PFSK-1 (cell line): ENCODE measurements at regions not wholly inside any gene's neighbourhood (a gene's known extent, or its start where the extent isn't known, plus 50 kb on each side); places are given as distances from the start of the nearest gene placed in this dataset.

Source experiments
- FOXP2 ChIP-seq: optimal IDR thresholded peaks from 2 replicates; pipeline ENCODE3; 2011; ENCODE audit warnings: borderline replicate concordance, control low read depth, inconsistent platforms; ENCODE audit not compliant: insufficient read depth; ENCODE audit errors: extremely low read length, extremely low read depth
- POLR2AphosphoS5 ChIP-seq: IDR thresholded peaks from 2 replicates; pipeline ENCODE4 v1.6.1; 2012; ENCODE audit warnings: low read depth, mild to moderate bottlenecking, control low read depth, low read length, moderate library complexity
- REST ChIP-seq, 2 experiments: IDR thresholded peaks; 2 replicates each; pipeline versions ENCODE4 v1.6.1 to v1.8.0; 2011 to 2012; ENCODE audit warnings: low read depth in 2 of 2, low read length in 2 of 2, control low read depth in 1 of 2, inconsistent platforms in 1 of 2, mild to moderate bottlenecking in 1 of 2, moderate library complexity in 1 of 2; ENCODE audit not compliant: insufficient read depth in 1 of 2
- SIN3A ChIP-seq: IDR thresholded peaks from 2 replicates; pipeline ENCODE4 v1.6.1; 2012; ENCODE audit warnings: mild to moderate bottlenecking, low read length, moderate library complexity, borderline replicate concordance; ENCODE audit not compliant: insufficient read depth
- TAF1 ChIP-seq: IDR thresholded peaks from 2 replicates; pipeline ENCODE4 v1.6.1; 2012; ENCODE audit warnings: low read length, control low read depth, borderline replicate concordance; ENCODE audit not compliant: insufficient read depth

- TF ChIP-seq TAF1: no peak
- no peak for TF ChIP-seq REST (IDR thresholded peaks at IDR 0.05; ENCODE audit: insufficient read depth in 1 of 2, low read depth in 2 of 2, low read length in 2 of 2)
- TF ChIP-seq SIN3A: no peak
- TF ChIP-seq FOXP2: no peak
- TF ChIP-seq POLR2AphosphoS5: no peak
Observed at GRCh38 chr4:127103681-127104115, 529.1 kb upstream of the INTU start.

- TF ChIP-seq TAF1: no peak
Observed at GRCh38 chr4:127113844-127114362, 518.9 kb upstream of the INTU start.

GRCh38 chr4:127118681-127119080, 514.1 kb upstream of the INTU start:
- TF ChIP-seq POLR2AphosphoS5: no peak
- TF ChIP-seq FOXP2: no peak
- no peak for TF ChIP-seq SIN3A
- TF ChIP-seq REST (IDR thresholded peaks at IDR 0.05; ENCODE audit: insufficient read depth in 1 of 2, low read depth in 2 of 2, low read length in 2 of 2): no peak
- no peak for TF ChIP-seq TAF1

GRCh38 chr4:127120441-127121090, 512.2 kb upstream of the INTU start:
- no peak for TF ChIP-seq SIN3A
- no peak for TF ChIP-seq POLR2AphosphoS5
- TF ChIP-seq FOXP2: no peak
- TF ChIP-seq REST (IDR thresholded peaks at IDR 0.05; ENCODE audit: insufficient read depth in 1 of 2, low read depth in 2 of 2, low read length in 2 of 2): no peak
- TF ChIP-seq TAF1: no peak

- TF ChIP-seq REST (IDR thresholded peaks at IDR 0.05; ENCODE audit: insufficient read depth in 1 of 2, low read depth in 2 of 2, low read length in 2 of 2): no peak
Observed at GRCh38 chr4:127124919-127125318, 507.8 kb upstream of the INTU start.
